ENCODE measurements at regions not wholly inside any gene's neighbourhood (a gene's known extent, or its start where the extent isn't known, plus 50 kb on each side); places are given as distances from the start of the nearest gene placed in this dataset.

GRCh38 chr2:146927080-146927711 lies 917.6 kb upstream of the ACVR2A start:
- no peak for DNase-seq

- DNase-seq = no peak
Measured at GRCh38 chr2:146918280-146918679, 926.5 kb upstream of the ACVR2A start.

- no peak for DNase-seq
Measured at GRCh38 chr2:146917431-146918042, 927.3 kb upstream of the ACVR2A start.

- DNase-seq = no peak
Measured at GRCh38 chr2:146916914-146917313, 927.9 kb upstream of the ACVR2A start.

GRCh38 chr2:146913476-146913875 lies 931.4 kb upstream of the ACVR2A start:
- DNase-seq = no peak

- DNase-seq = no peak
Measured at GRCh38 chr2:146912536-146912935, 932.3 kb upstream of the ACVR2A start.

GRCh38 chr2:146908776-146909175 lies 936.1 kb upstream of the ACVR2A start:
- no peak for DNase-seq

GRCh38 chr2:146898083-146898482 lies 946.7 kb upstream of the ACVR2A start:
- DNase-seq = no peak

GRCh38 chr2:146894514-146894913 lies 950.3 kb upstream of the ACVR2A start:
- DNase-seq = no peak

- no peak for DNase-seq
Measured at GRCh38 chr2:146893500-146894041, 951.3 kb upstream of the ACVR2A start.

GRCh38 chr2:146890491-146890890 lies 954.3 kb upstream of the ACVR2A start:
- no peak for DNase-seq

GRCh38 chr2:146879882-146880281 lies 964.9 kb upstream of the ACVR2A start:
- DNase-seq = no peak

- DNase-seq = no peak
Measured at GRCh38 chr2:146874260-146874658, 970.6 kb upstream of the ACVR2A start.

- no peak for DNase-seq
Measured at GRCh38 chr2:146873646-146874259, 971.1 kb upstream of the ACVR2A start.

GRCh38 chr2:146873056-146873455 lies 971.8 kb upstream of the ACVR2A start:
- DNase-seq = no peak

GRCh38 chr2:146870691-146871090 lies 974.1 kb upstream of the ACVR2A start:
- DNase-seq = no peak

- DNase-seq = no peak
Measured at GRCh38 chr2:146869328-146869727, 975.5 kb upstream of the ACVR2A start.

- DNase-seq = no peak
Measured at GRCh38 chr2:146868051-146868450, 976.8 kb upstream of the ACVR2A start.

- DNase-seq = no peak
Measured at GRCh38 chr2:146867477-146867986, 977.3 kb upstream of the ACVR2A start.

- no peak for DNase-seq
Measured at GRCh38 chr2:146853741-146854444, 990.9 kb upstream of the ACVR2A start.

- no peak for DNase-seq
Measured at GRCh38 chr2:146852661-146853060, 992.2 kb upstream of the ACVR2A start.

GRCh38 chr2:146850746-146851145 lies 994.1 kb upstream of the ACVR2A start:
- DNase-seq = no peak

GRCh38 chr2:146847846-146848245 lies 997.0 kb upstream of the ACVR2A start:
- DNase-seq = no peak

All from activated naive CD4-positive, alpha-beta T cell (primary cell).